Muscle layer of colon (tissue), 2 donors: ENCODE measurements at regions not wholly inside any gene's neighbourhood (a gene's known extent, or its start where the extent isn't known, plus 50 kb on each side); places are given as distances from the start of the nearest gene placed in this dataset.

Source experiments
- H3K27ac ChIP-seq: one replicate; pipeline ENCODE4 v1.7.0; 2013; ENCODE audit warnings: low read depth, mild to moderate bottlenecking, low read length, moderate library complexity
- H3K27me3 ChIP-seq, 2 donors: one replicate each; pipeline ENCODE4 v1.7.0; 2013; ENCODE audit warnings: low read length in 2 of 2, mild to moderate bottlenecking in 2 of 2; ENCODE audit not compliant: insufficient read depth in 2 of 2, control insufficient read depth in 1 of 2
- H3K36me3 ChIP-seq: one replicate; pipeline ENCODE4 v1.7.0; 2013; ENCODE audit warnings: mild to moderate bottlenecking, low read length; ENCODE audit not compliant: insufficient read depth
- H3K4me1 ChIP-seq: one replicate; pipeline ENCODE4 v1.7.0; 2013; ENCODE audit warnings: mild to moderate bottlenecking, low read length; ENCODE audit not compliant: insufficient read depth
- H3K4me3 ChIP-seq, 2 donors: one replicate each; pipeline ENCODE4 v1.7.0; 2013; ENCODE audit warnings: low read length in 2 of 2, low read depth in 1 of 2, mild to moderate bottlenecking in 1 of 2, moderate library complexity in 1 of 2
- H3K9ac ChIP-seq: one replicate; pipeline ENCODE4 v1.7.0; 2013; ENCODE audit warnings: low read length
- H3K9me3 ChIP-seq: one replicate; pipeline ENCODE4 v1.7.0; 2013; ENCODE audit warnings: mild to moderate bottlenecking, low read length
- donor health status: abdominal sarcoma.
- donor health status: Adenocarcinoma of cecum.

DNA sequence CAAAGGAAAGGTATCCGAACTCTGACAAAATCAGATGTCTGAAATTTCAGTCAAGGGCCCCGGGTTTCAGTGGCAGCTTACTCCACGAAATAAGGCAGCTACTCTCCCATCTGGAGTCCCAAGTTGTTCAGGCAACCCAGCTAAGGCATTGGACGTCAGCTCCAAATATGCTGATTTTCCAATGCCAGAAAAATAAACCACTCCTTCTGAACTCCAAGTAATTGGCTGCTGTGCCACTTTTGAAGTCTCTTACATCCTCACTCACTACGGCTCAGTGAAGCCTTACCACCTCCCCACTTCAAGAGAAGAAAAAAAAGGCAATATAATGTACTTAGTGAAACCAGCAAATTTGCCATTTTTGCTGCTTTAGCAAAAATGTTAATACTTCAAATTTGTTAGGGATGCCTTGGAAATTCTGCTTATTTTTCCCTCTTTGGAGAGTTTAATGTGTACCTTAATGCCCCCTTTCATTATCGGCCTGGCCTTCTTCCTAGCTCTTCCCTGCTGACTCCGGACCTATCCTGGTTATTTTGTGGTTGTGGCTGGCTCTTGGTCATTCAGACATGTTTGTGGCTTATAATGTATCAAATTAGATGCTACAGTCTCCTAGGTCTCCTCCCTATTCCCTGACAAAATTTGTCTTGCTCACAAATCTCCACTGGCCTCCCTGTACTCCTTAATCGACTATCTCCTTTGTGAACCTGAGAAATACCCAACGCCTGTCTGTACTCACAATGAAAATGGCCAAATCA, 589.2 kb upstream of the ZEB2 start:
- no peaks in the 10 kb centered on the region for H3K9me3 ChIP-seq
- no peak overlapping the region for H3K4me3 ChIP-seq
- H3K27me3 ChIP-seq, result no peaks in the 10 kb centered on the region
- no peak overlapping the region for H3K27ac ChIP-seq
- H3K4me1 ChIP-seq, result no peaks in the 10 kb centered on the region
- no peak overlapping the region for H3K9ac ChIP-seq
- H3K36me3 ChIP-seq, result no peaks in the 10 kb centered on the region

DNA sequence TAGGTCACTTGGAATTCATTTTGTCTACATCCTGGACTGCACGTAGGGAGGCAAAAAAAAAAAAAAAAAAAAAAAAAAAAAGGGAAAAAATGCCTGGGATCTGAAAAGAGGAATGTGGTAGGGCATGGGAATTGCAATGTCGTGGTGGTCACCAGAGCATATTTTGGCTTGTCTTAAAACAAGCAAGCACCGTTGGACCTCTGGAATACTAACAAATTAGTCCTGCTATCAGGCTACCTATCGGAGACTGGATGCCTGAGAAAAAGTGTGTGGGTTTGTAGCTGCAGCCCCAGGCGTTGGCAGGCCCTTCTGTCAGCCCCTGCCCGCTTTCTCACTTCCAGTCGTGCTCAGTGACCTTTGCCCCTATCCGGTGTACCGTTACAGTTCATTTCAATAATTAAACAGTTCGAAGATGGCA, 588.5 kb upstream of the ZEB2 start:
- Histone ChIP-seq H3K9ac (no peak overlapping the region), H3K4me3 (no peak overlapping the region), H3K4me1 (no peaks in the 10 kb centered on the region), H3K9me3 (no peaks in the 10 kb centered on the region), H3K27me3 (no peaks in the 10 kb centered on the region), H3K27ac (no peak overlapping the region), H3K36me3 (no peaks in the 10 kb centered on the region)

DNA sequence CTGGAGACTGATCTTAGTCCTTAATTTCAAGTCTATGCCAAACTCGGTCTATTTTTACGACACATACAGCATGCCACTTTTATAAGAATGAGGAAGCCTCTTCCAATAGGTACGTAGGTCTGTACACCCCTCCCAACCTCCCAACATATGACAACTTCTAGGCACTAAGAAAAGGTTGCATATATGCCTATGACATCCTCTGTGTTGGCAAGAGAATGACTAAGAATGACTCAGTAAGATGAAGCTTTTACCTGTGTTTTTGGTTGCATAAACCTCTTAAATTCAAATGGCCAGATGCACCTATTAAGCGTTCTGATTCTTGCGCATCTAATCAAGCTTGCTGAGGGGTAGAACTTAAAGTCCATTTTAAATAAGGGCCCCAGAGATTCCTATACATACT, 586.4 kb upstream of the ZEB2 start:
- Histone ChIP-seq H3K27ac (no peak overlapping the region), H3K9me3 (no peaks in the 10 kb centered on the region), H3K36me3 (no peaks in the 10 kb centered on the region), H3K9ac (no peak overlapping the region), H3K4me3 (no peak overlapping the region), H3K4me1 (no peaks in the 10 kb centered on the region), H3K27me3 (no peaks in the 10 kb centered on the region)

DNA sequence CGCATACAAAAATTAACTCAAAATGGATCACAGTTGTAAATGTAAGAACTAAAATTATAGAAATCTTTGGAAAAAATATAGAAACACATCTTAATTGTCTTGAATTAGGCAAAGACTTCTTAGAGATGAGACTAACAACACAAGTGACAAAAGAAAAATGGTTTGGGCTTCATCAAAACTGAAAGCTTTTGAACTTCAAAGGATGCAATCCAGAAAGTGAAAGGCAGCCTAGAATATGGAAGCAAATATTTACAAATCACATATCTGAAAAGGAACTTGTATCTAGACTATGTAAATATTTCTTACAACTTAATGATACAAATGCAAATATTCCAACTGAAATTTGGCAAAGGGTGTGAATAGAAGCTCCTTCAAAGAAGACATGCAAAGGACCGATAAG, 582.8 kb upstream of the ZEB2 start:
- H3K4me3 ChIP-seq, result no peak overlapping the region
- H3K36me3 ChIP-seq, result no peaks in the 10 kb centered on the region
- H3K4me1 ChIP-seq, result no peaks in the 10 kb centered on the region
- no peaks in the 10 kb centered on the region for H3K9me3 ChIP-seq
- no peak overlapping the region for H3K9ac ChIP-seq
- H3K27ac ChIP-seq, result no peak overlapping the region
- H3K27me3 ChIP-seq, result no peaks in the 10 kb centered on the region

DNA sequence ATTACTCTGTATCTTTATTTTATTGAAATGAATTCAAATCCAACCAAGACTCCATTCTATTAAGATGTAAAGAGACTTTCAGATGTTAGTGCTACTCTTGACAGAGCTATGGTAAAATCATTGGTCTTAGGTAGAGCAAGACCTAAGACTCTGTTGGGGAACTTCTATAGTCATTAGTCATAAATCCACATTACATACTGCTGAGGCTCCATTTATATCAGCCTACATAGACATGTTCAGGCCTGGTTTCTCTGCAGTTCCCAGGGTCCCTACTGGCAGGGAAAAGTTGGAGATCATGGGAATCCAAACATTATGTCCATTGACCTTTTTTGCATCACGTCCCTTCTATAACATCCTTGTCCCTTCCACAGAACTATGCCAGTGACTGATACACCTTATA, 580.4 kb upstream of the ZEB2 start:
- Histone ChIP-seq H3K4me1 (no peaks in the 10 kb centered on the region), H3K9ac (no peak overlapping the region), H3K4me3 (no peak overlapping the region), H3K27ac (no peak overlapping the region), H3K27me3 (no peaks in the 10 kb centered on the region), H3K9me3 (no peaks in the 10 kb centered on the region), H3K36me3 (no peaks in the 10 kb centered on the region)

DNA sequence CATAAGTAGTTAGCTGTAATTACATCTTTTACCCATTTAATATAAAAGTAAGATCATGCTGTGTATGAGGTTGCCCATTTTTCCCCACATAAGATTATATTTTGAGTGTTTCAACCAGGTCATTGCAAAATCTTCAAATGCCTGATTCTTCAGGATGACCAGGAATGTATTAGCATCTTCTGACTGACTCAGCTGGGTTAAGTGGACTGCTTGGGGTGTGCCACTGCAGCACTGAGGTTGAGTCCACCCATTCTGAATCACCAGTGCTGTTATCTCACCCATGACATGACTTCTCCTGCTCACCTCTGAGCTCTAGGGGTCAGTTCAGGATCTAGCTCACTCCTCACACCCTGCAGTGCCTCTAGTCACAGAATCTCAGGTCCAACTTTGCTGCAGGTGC, 576.7 kb upstream of the ZEB2 start:
- Histone ChIP-seq H3K4me1 (no peaks in the 10 kb centered on the region), H3K27ac (no peak overlapping the region), H3K9ac (no peak overlapping the region), H3K9me3 (no peaks in the 10 kb centered on the region), H3K4me3 (no peak overlapping the region), H3K27me3 (no peaks in the 10 kb centered on the region), H3K36me3 (no peaks in the 10 kb centered on the region)

DNA sequence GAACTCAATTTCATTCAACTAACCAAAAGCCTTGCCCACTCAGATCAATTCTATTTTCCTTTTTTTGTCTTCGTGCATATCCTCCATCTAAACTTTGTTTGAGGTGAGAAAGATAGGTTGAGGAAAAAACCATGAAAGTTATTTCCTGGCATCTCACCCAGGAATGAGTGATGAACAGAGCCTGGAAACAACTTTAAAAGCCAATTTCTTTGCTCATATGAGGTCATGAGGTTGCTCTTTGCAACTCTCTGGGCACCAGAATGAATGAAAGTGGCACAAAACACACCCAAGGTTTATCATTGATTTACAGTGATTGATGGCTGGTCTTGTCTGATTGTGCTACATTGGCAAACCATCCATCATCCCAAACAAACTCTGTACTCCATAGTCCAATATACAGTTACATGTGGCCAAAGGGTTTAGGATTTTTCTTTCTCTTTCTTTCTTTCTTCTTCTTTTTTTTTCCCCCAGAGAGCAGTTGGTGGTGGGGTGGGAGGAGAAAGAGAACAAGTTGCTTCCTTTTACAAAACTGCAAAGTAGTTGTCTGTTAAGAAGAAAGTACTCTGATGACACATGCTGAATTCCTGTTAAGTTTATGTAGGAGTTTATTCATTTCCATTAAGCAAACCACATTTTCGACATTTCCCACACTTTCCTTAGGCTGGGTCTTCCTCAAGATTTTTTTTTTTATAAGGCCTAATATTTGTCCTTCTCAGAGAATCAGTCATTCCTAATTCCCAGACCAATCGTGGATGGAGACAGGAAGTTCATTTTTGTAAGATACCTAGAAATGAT, 575.9 kb upstream of the ZEB2 start:
- no peak overlapping the region for H3K27ac ChIP-seq
- H3K4me1 ChIP-seq, result no peaks in the 10 kb centered on the region
- no peak overlapping the region for H3K9ac ChIP-seq
- no peaks in the 10 kb centered on the region for H3K36me3 ChIP-seq
- H3K27me3 ChIP-seq, result no peaks in the 10 kb centered on the region
- no peak overlapping the region for H3K4me3 ChIP-seq
- no peaks in the 10 kb centered on the region for H3K9me3 ChIP-seq

DNA sequence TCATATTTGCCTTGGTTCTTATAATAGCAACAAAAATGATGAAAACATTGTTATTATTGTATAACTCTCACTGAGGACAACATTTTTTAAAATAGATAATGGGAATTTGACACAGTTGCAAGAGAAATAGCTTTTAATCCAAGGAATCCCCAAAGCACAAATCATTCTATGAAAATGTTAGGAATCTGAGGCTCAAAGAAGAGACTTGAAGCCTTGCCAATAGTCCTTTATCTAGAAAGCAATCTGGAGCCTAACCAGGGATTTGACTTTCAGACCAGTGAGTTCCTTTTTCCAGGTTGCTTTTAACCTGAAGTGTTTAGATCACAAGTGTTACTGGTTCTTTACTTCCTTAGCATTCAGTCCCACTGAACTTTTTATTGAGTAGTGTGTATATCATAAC, 574.5 kb upstream of the ZEB2 start:
- no peak overlapping the region for H3K9ac ChIP-seq
- no peak overlapping the region for H3K27ac ChIP-seq
- H3K9me3 ChIP-seq, result no peaks in the 10 kb centered on the region
- H3K4me1 ChIP-seq, result no peaks in the 10 kb centered on the region
- no peaks in the 10 kb centered on the region for H3K27me3 ChIP-seq
- H3K36me3 ChIP-seq, result no peaks in the 10 kb centered on the region
- H3K4me3 ChIP-seq, result no peak overlapping the region

DNA sequence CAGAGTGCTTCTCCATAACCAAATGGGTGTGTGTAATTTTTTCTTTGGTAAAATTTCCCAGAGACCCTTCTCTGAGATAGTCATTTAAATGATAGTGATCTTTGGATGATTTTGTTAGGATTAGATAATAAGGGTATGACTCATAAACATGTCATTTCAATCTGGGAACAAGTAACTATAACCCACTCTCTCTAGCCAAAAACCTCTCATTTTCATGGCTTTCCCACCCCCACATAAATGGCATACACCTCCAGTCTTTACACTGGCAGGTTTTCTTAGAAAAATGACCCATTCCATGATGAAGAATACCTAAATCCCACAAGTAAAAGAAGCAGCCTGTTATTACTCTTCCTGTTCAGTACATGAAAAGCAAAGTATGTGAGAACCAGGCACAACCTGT, 572.0 kb upstream of the ZEB2 start:
- H3K4me3 ChIP-seq, result no peak overlapping the region
- no peaks in the 10 kb centered on the region for H3K27me3 ChIP-seq
- no peak overlapping the region for H3K9ac ChIP-seq
- H3K9me3 ChIP-seq, result no peaks in the 10 kb centered on the region
- no peaks in the 10 kb centered on the region for H3K36me3 ChIP-seq
- H3K27ac ChIP-seq, result no peak overlapping the region
- H3K4me1 ChIP-seq, result no peaks in the 10 kb centered on the region

DNA sequence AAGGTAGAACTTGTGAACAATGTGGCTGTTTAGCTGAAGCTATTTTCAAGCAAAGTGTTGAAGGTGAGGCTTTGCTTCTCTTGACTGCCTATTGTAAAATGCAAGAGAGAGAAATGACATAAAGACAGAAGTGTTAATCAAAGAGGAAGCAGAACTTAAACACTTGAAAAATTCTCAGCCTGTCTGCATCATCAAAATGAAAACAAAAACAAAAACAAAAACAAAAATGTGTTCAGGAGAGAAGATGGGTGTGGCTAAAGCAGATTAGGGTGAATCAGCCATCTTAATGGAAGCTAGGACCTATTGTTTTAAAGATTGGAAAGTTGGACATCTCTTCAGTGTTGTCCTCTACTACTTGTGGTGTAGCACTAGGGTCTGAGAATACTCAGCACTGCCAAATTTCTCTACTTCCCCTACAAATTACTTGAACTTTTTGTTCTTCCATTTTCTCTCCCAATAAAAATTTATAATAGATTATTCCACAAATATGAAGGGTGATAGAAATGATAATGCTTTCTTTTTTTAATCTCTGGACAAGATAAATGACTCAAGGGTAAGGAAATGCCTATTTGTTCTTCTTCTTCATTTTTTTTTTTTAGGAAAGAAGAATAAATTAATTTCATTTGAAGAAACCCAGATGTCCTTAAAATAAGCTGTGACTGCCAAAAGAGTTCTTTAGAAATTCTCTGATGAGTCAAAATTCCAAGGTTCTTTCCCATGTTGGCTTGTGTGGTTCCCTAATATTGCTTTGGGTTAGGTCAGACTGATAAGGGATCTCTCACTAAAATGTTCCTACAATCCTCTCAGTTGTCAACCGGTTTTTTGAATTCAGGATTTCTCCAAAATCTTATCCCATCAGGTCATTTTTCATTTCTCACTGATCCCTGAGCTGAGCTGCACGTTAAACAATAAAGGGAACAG, 571.2 kb upstream of the ZEB2 start:
- H3K27ac ChIP-seq, result no peak overlapping the region
- H3K9ac ChIP-seq, result no peak overlapping the region
- H3K27me3 ChIP-seq, result no peaks in the 10 kb centered on the region
- no peaks in the 10 kb centered on the region for H3K4me1 ChIP-seq
- H3K36me3 ChIP-seq, result no peaks in the 10 kb centered on the region
- no peak overlapping the region for H3K4me3 ChIP-seq
- H3K9me3 ChIP-seq, result no peaks in the 10 kb centered on the region

DNA sequence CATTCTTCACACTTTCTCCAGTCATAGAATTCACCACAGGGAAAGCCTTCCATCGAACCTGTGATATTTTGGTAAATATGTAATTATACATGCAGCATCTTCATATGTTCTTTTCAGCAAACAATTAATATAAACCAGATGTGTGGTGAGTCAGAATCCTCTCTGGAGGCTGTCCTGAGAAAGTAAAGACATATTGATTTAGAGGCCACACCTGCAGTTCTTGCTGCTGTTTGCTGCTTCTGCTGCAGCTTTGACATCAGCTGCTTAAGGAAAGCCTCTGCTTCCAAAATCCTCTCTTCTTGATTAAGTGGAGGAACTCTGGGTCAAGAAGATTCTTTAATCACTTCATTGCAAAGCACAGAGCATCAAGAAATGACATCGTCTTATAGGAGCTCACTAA, 568.8 kb upstream of the ZEB2 start:
- no peak overlapping the region for H3K4me3 ChIP-seq
- H3K27me3 ChIP-seq, result no peaks in the 10 kb centered on the region
- H3K4me1 ChIP-seq, result no peaks in the 10 kb centered on the region
- H3K9ac ChIP-seq, result no peak overlapping the region
- no peak overlapping the region for H3K27ac ChIP-seq
- no peaks in the 10 kb centered on the region for H3K9me3 ChIP-seq
- no peaks in the 10 kb centered on the region for H3K36me3 ChIP-seq
